Peyer's patch (tissue), 4 donors: ENCODE measurements at regions not wholly inside any gene's neighbourhood (a gene's known extent, or its start where the extent isn't known, plus 50 kb on each side); places are given as distances from the start of the nearest gene placed in this dataset.

ENCODE experiments used
- DNase-seq, 3 donors: peaks; one replicate each; pipeline ENCODE4 v3.0.0-alpha.2; 2017 to 2019
- H3K27ac ChIP-seq, 4 donors: fragments of 200-600 bp; sonication (generic); one replicate each; pipeline ENCODE4 v1.5.1; 2016 to 2019
- H3K27me3 ChIP-seq, 2 donors: fragments of 200-600 bp; sonication (generic); one replicate each; pipeline ENCODE4 v1.5.1; 2019
- H3K36me3 ChIP-seq, 3 donors: fragments of 200-600 bp; sonication (generic); one replicate each; pipeline ENCODE4 v1.5.1; 2016 to 2019
- H3K4me1 ChIP-seq, 4 donors: fragments of 200-600 bp; sonication (generic); one replicate each; pipeline ENCODE4 v1.5.1; 2016 to 2019
- H3K4me3 ChIP-seq, 4 donors: fragments of 200-600 bp; sonication (generic); 1 replicate in 3 of 4; 2 replicates in 1 of 4; pipeline ENCODE4 v1.5.1; 2016 to 2019; ENCODE audit warnings: mild to moderate bottlenecking in 1 of 4
- H3K9me3 ChIP-seq, 4 donors: fragments of 200-600 bp; sonication (generic); one replicate each; pipeline ENCODE4 v1.5.1; 2016 to 2019; ENCODE audit warnings: mild to moderate bottlenecking in 1 of 4
- POLR2A ChIP-seq, 2 donors: fragments of 450-650 bp; IDR thresholded peaks; one replicate each; pipeline ENCODE4 v1.5.1; 2017; ENCODE audit warnings: antibody characterized with exemption in 2 of 2, mild to moderate bottlenecking in 2 of 2, moderate library complexity in 2 of 2
- TF ChIP-seq, protein P1 (sequence below), 6 experiments: fragments of 450-650 bp in 4 of 6; fragments of 200-600 bp in 2 of 6; sonication (generic) in 1 of 6; IDR thresholded peaks; one replicate each; pipeline ENCODE4 v1.5.1; 2017 to 2019; ENCODE audit warnings: antibody characterized with exemption in 6 of 6, mild to moderate bottlenecking in 3 of 6, moderate library complexity in 1 of 6

- no peak for DNase-seq
- no peaks in the 10 kb centered on the region for H3K27me3 ChIP-seq
- H3K36me3 ChIP-seq: no peaks in the 10 kb centered on the region
- H3K4me3 ChIP-seq: no peak overlapping the region
- H3K4me1 ChIP-seq: no peaks in the 10 kb centered on the region
- no peaks in the 10 kb centered on the region for H3K9me3 ChIP-seq
- TF ChIP-seq POLR2A (IDR thresholded peaks at IDR 0.05): no peak
- TF ChIP-seq, protein P1, sequence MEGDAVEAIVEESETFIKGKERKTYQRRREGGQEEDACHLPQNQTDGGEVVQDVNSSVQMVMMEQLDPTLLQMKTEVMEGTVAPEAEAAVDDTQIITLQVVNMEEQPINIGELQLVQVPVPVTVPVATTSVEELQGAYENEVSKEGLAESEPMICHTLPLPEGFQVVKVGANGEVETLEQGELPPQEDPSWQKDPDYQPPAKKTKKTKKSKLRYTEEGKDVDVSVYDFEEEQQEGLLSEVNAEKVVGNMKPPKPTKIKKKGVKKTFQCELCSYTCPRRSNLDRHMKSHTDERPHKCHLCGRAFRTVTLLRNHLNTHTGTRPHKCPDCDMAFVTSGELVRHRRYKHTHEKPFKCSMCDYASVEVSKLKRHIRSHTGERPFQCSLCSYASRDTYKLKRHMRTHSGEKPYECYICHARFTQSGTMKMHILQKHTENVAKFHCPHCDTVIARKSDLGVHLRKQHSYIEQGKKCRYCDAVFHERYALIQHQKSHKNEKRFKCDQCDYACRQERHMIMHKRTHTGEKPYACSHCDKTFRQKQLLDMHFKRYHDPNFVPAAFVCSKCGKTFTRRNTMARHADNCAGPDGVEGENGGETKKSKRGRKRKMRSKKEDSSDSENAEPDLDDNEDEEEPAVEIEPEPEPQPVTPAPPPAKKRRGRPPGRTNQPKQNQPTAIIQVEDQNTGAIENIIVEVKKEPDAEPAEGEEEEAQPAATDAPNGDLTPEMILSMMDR (IDR thresholded peaks at IDR 0.05): no peak
- no peak overlapping the region for H3K27ac ChIP-seq
These were observed 493.2 kb upstream of the ERCC4 start for GRCh38 chr16:13426736-13427135.

DNA sequence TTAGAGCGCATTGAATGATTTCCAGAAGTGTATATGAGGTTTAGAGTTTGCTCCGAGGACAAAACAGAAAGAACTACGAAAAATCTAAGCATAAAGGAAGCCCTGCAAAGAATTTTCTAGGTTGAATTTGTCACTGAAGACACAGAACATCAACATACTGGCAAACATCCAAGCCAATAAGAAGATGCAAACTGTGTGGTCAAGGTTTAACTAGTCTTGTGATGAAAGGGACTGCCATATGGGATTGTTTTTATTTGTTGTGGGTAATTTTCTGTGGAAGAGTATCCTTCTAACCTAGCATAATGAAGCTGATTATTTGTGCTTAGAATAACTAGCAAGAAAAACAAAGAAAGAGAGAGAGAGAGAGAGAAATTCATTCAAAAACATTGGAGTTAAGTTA, 492.0 kb upstream of the ERCC4 start:
- TF ChIP-seq, protein P1 (IDR thresholded peaks at IDR 0.05): no peak
- TF ChIP-seq POLR2A (IDR thresholded peaks at IDR 0.05): no peak
- H3K4me3 ChIP-seq: no peak overlapping the region
- H3K27ac ChIP-seq: no peak overlapping the region
- H3K36me3 ChIP-seq: no peaks in the 10 kb centered on the region
- no peak for DNase-seq
- no peaks in the 10 kb centered on the region for H3K4me1 ChIP-seq
- no peaks in the 10 kb centered on the region for H3K9me3 ChIP-seq
- H3K27me3 ChIP-seq: no peaks in the 10 kb centered on the region

- H3K27me3 ChIP-seq: no peaks in the 10 kb centered on the region
- DNase-seq: no peak
- H3K27ac ChIP-seq: no peak overlapping the region
- no peak for TF ChIP-seq POLR2A (IDR thresholded peaks at IDR 0.05)
- TF ChIP-seq, protein P1 (IDR thresholded peaks at IDR 0.05): no peak
- H3K9me3 ChIP-seq: no peaks in the 10 kb centered on the region
- no peaks in the 10 kb centered on the region for H3K4me1 ChIP-seq
- no peaks in the 10 kb centered on the region for H3K36me3 ChIP-seq
- no peak overlapping the region for H3K4me3 ChIP-seq
These were observed 490.5 kb upstream of the ERCC4 start for GRCh38 chr16:13429416-13429815.

DNA sequence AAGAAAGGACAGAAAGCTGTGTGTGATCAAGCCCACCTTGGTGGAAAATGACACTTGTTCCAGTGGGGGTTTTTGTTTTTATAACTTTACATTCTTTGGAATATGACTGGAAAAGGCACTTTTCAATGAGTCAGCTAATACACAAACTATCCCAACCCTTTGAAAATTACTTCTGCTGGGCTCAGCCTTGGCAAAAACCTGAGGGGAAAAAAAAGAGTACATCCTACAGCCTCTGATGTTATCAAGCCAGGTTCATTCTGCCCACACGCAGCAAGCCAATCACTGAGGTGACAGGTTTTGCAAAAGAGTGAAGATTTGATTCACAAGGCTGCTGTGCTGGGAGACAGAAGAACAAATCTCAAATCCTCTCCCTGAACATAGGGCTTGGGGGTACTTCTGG, 484.5 kb upstream of the ERCC4 start:
- Histone ChIP-seq H3K27ac (no peak overlapping the region), H3K9me3 (no peaks in the 10 kb centered on the region)

DNA sequence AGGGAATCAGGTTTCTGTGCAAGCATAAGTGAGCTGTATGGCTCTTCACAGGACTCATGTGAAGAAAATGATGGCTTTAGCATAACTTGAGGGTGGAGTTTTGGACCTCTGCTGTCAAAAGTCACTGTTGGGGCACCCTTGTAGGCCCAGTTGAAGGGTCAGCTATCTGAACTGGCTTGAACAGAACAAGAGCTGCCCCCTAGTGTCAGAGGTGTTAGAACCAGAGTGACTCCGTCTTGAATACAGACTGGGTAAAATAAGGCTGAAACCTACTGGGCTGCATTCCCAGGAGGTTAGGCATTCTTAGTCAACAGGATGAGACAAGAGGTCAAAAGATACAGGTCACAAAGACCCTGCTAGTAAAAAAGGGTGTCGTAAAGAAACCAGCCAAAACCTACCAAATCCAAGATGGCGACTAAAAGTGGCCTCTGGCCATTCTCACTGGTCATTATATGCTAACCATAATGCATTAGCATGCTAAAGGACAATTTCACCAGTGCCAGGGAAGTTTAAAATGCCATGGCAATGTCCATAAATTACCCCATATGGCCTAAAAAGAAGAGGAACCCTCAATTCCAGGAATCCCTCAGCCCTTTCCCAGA, 484.0 kb upstream of the ERCC4 start:
- H3K9me3 ChIP-seq: no peaks in the 10 kb centered on the region
- no peak for TF ChIP-seq POLR2A (IDR thresholded peaks at IDR 0.05)
- TF ChIP-seq, protein P1 (IDR thresholded peaks at IDR 0.05): no peak
- no peaks in the 10 kb centered on the region for H3K36me3 ChIP-seq
- DNase-seq: no peak
- no peak overlapping the region for H3K4me3 ChIP-seq
- H3K4me1 ChIP-seq: no peaks in the 10 kb centered on the region
- no peaks in the 10 kb centered on the region for H3K27me3 ChIP-seq
- H3K27ac ChIP-seq: no peak overlapping the region

More for the DNA sequence above, 484.5 kb upstream of the ERCC4 start:
- Histone ChIP-seq H3K4me1 (no peaks in the 10 kb centered on the region), H3K4me3 (no peak overlapping the region), H3K27me3 (no peaks in the 10 kb centered on the region), H3K36me3 (no peaks in the 10 kb centered on the region)
- DNase-seq: no peak
- TF ChIP-seq POLR2A (IDR thresholded peaks at IDR 0.05): no peak
- TF ChIP-seq, protein P1 (IDR thresholded peaks at IDR 0.05): no peak
